Esophagus muscularis mucosa (tissue), 3 donors: ENCODE measurements at regions not wholly inside any gene's neighbourhood (a gene's known extent, or its start where the extent isn't known, plus 50 kb on each side); places are given as distances from the start of the nearest gene placed in this dataset.

Source experiments
- EP300 ChIP-seq: sonication (generic); formaldehyde crosslinking; IDR thresholded peaks from one replicate; pipeline ENCODE4 v1.6.1; 2017; ENCODE audit warnings: antibody characterized with exemption
- POLR2AphosphoS5 ChIP-seq, 2 donors: sonication (generic); formaldehyde crosslinking; IDR thresholded peaks; one replicate each; pipeline ENCODE4 v1.6.1; 2017; ENCODE audit warnings: antibody characterized with exemption in 2 of 2

GRCh38 chr7:32809347-32809746 lies 82.2 kb downstream of the KBTBD2 start:
- TF ChIP-seq POLR2AphosphoS5 (IDR thresholded peaks at IDR 0.05): no peak
- TF ChIP-seq EP300: no peak
